ENCODE measurements at regions not wholly inside any gene's neighbourhood (a gene's known extent, or its start where the extent isn't known, plus 50 kb on each side); places are given as distances from the start of the nearest gene placed in this dataset.
"Not testable (repeated sequence)": the region's sequence is repeated elsewhere in the genome, so short reads cannot be mapped to it uniquely, and the experiment has no call there.

GRCh38 chr14:23694949-23695663 is 58.9 kb downstream of the DHRS2 start:
- no peak for DNase-seq

GRCh38 chr14:23695664-23695999 is 59.5 kb downstream of the DHRS2 start:
- no peak for DNase-seq

GRCh38 chr14:23696701-23697239 is 60.6 kb downstream of the DHRS2 start:
- no peak for DNase-seq

- no peak for DNase-seq
These were observed 61.5 kb downstream of the DHRS2 start for GRCh38 chr14:23697680-23698079.

- no peak for DNase-seq
These were observed 66.7 kb downstream of the DHRS2 start for GRCh38 chr14:23702656-23703426.

GRCh38 chr14:23704890-23705289 is 68.7 kb downstream of the DHRS2 start:
- no peak for DNase-seq

- DNase-seq: no peak
These were observed 71.3 kb downstream of the DHRS2 start for GRCh38 chr14:23707415-23707814.

GRCh38 chr14:23708343-23708742 is 72.2 kb downstream of the DHRS2 start:
- DNase-seq: no peak

GRCh38 chr14:23709923-23710322 is 73.8 kb downstream of the DHRS2 start:
- no peak for DNase-seq

- no peak for DNase-seq
These were observed 76.1 kb downstream of the DHRS2 start for GRCh38 chr14:23712287-23712686.

GRCh38 chr14:23719225-23719985 is 83.2 kb downstream of the DHRS2 start:
- DNase-seq: no peak

- no peak for DNase-seq
These were observed 86.5 kb downstream of the DHRS2 start for GRCh38 chr14:23722675-23723074.

GRCh38 chr14:23723911-23724310 is 87.7 kb downstream of the DHRS2 start:
- no peak for DNase-seq

- no peak for DNase-seq
These were observed 89.4 kb downstream of the DHRS2 start for GRCh38 chr14:23725528-23725927.

GRCh38 chr14:23725980-23726710 is 90.0 kb downstream of the DHRS2 start:
- DNase-seq: no peak

- peak; percentile 13 for DNase-seq
These were observed 91.6 kb downstream of the DHRS2 start for GRCh38 chr14:23727566-23728335.

- no peak for DNase-seq
These were observed 92.6 kb downstream of the DHRS2 start for GRCh38 chr14:23728791-23729190.

GRCh38 chr14:23729720-23730387 is 93.7 kb downstream of the DHRS2 start:
- DNase-seq: no peak

GRCh38 chr14:23735394-23735793 is 99.2 kb downstream of the DHRS2 start:
- no peak for DNase-seq

GRCh38 chr14:23744368-23744767 is 108.2 kb downstream of the DHRS2 start:
- DNase-seq: not testable (repeated sequence)

GRCh38 chr14:23750357-23750756 is 114.2 kb downstream of the DHRS2 start:
- DNase-seq: no peak
